ENCODE measurements at regions not wholly inside any gene's neighbourhood (a gene's known extent, or its start where the extent isn't known, plus 50 kb on each side); places are given as distances from the start of the nearest gene placed in this dataset.
"Not testable (repeated sequence)": the region's sequence is repeated elsewhere in the genome, so short reads cannot be mapped to it uniquely, and the experiment has no call there.

DNA sequence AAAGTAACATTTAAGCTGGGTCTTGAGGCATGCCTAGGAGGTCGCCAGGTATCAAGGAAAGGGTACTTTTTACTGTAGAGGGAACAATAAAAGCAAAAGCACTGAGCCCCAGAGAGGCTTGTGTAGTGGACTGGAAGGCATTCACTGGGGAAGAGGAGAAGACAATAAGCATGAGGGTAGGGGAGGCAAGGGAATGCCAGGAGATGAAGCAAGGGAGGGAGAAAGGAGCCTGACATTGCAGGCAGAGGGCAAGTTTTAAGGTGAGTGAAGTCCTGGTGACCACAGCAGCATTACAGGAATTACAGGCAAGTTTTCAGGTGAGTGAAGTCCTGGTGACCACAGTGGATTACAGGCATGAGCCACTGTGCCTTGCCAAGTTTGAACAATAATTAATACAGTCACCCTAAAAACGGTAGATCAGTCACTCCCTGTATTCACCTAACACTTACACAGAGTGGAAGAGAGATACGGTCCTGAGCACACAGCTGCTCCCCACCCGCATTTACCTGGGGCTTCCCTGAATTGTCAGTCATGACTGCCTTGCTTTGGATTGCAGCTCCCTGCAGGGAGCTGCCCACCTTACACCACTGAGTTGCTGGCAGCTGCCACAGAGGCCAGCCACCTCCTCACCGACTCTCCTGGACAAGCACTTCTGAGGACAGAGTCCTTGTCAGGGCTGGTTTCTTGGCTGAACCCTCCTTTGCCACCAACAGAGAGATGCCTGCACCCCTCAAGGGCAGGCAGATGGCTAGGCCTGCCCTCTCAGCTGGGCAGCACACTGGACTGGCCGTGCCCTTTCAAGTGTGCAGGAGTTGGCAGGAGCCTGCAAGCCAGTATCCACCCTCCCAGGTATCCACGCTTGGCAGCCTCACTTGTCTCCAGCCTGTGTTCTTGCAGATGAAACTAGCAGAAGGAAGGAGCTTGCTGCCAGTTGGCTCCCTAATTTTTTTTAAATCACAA, 59.0 kb upstream of the KCNK12 start:
- no peak overlapping the region for H3K4me2 ChIP-seq (ENCODE audit: low read depth, low read length, poor library complexity, severe bottlenecking)
- no peaks in the 10 kb centered on the region for H3K9me3 ChIP-seq (ENCODE audit: insufficient read depth, low read depth, low read length)
- H4K20me1 ChIP-seq (ENCODE audit: insufficient read depth, low read length, poor library complexity, severe bottlenecking): no peaks in the 10 kb centered on the region
- H3K27me3 ChIP-seq (ENCODE audit: insufficient read depth, low read length, poor library complexity, severe bottlenecking): no peaks in the 10 kb centered on the region
- no peak overlapping the region for H3K9ac ChIP-seq (ENCODE audit: low read depth, low read length, poor library complexity, severe bottlenecking)
- H2AFZ ChIP-seq (ENCODE audit: low read length): no peak overlapping the region
- peaks cover 8% of the 10 kb centered on the region for H3K4me1 ChIP-seq (ENCODE audit: insufficient read depth, low read length, poor library complexity, severe bottlenecking)
- no peaks in the 10 kb centered on the region for H3F3A ChIP-seq (ENCODE audit: low read depth)
- H3K4me3 ChIP-seq (ENCODE audit: low read length, poor library complexity, severe bottlenecking): no peak overlapping the region
- no peaks in the 10 kb centered on the region for H3K79me2 ChIP-seq (ENCODE audit: insufficient read depth, low read length)
- no peaks in the 10 kb centered on the region for H3K36me3 ChIP-seq (ENCODE audit: insufficient read depth, low read length)
- H3K9me2 ChIP-seq (replicated peaks; ENCODE audit: low read depth, low read length): no peaks in the 10 kb centered on the region
- TF ChIP-seq, protein P1, sequence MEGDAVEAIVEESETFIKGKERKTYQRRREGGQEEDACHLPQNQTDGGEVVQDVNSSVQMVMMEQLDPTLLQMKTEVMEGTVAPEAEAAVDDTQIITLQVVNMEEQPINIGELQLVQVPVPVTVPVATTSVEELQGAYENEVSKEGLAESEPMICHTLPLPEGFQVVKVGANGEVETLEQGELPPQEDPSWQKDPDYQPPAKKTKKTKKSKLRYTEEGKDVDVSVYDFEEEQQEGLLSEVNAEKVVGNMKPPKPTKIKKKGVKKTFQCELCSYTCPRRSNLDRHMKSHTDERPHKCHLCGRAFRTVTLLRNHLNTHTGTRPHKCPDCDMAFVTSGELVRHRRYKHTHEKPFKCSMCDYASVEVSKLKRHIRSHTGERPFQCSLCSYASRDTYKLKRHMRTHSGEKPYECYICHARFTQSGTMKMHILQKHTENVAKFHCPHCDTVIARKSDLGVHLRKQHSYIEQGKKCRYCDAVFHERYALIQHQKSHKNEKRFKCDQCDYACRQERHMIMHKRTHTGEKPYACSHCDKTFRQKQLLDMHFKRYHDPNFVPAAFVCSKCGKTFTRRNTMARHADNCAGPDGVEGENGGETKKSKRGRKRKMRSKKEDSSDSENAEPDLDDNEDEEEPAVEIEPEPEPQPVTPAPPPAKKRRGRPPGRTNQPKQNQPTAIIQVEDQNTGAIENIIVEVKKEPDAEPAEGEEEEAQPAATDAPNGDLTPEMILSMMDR (conservative IDR thresholded peaks at IDR 0.05; ENCODE audit: low read length): no peak
- TF ChIP-seq EZH2phosphoT487 (IDR thresholded peaks at IDR 0.05; ENCODE audit: borderline replicate concordance): no peak

DNA sequence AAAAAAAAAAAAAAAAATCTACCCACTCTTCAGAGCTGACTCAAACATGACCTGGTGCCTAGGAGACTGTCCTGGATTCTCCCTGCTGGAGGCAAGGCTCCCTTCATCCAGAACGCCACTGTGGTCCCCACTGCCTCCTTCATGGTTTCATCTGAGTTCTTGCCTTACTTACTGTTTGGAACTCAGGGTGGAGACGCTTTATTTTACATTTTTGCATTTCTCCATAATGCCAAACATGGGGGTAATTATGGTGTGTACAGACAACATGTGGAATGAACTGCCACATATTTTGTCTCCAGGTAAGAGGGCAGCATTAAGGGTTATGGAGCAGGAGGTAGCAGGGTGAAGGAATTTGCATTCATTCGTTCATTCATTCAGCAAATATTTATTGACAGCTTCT, 58.1 kb upstream of the KCNK12 start:
- H3K27me3 ChIP-seq (ENCODE audit: insufficient read depth, low read length, poor library complexity, severe bottlenecking): no peaks in the 10 kb centered on the region
- H3K9me2 ChIP-seq (replicated peaks; ENCODE audit: low read depth, low read length): no peaks in the 10 kb centered on the region
- no peaks in the 10 kb centered on the region for H3K36me3 ChIP-seq (ENCODE audit: insufficient read depth, low read length)
- no peaks in the 10 kb centered on the region for H3K79me2 ChIP-seq (ENCODE audit: insufficient read depth, low read length)
- no peak overlapping the region for H3K9ac ChIP-seq (ENCODE audit: low read depth, low read length, poor library complexity, severe bottlenecking)
- H3K4me2 ChIP-seq (ENCODE audit: low read depth, low read length, poor library complexity, severe bottlenecking): no peak overlapping the region
- TF ChIP-seq EZH2phosphoT487 (IDR thresholded peaks at IDR 0.05; ENCODE audit: borderline replicate concordance): no peak
- TF ChIP-seq, protein P1 (conservative IDR thresholded peaks at IDR 0.05; ENCODE audit: low read length): no peak
- no peaks in the 10 kb centered on the region for H3K9me3 ChIP-seq (ENCODE audit: insufficient read depth, low read depth, low read length)
- no peaks in the 10 kb centered on the region for H4K20me1 ChIP-seq (ENCODE audit: insufficient read depth, low read length, poor library complexity, severe bottlenecking)
- H3K4me3 ChIP-seq (ENCODE audit: low read length, poor library complexity, severe bottlenecking): no peak overlapping the region
- no peaks in the 10 kb centered on the region for H3F3A ChIP-seq (ENCODE audit: low read depth)
- no peak overlapping the region for H2AFZ ChIP-seq (ENCODE audit: low read length)
- peaks cover under 1% of the 10 kb centered on the region for H3K4me1 ChIP-seq (ENCODE audit: insufficient read depth, low read length, poor library complexity, severe bottlenecking)

DNA sequence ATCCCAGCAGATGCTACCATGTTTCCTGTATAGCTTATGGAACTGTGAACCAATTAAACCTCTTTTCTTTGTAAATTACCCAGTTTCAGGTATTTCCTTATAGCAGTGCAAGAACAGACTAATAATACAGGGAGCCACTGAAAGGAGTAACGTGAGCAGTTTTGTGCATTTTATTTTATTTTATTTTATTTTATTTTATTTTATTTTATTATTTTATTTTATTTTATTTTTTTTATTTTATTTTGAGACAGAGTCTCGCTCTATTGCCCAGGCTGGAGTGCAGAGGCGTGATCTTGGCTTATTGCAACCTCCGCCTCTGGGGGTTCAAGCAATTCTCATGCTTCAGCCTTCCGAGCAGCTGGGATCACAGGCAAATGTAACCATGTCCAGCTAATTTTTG, 55.9 kb upstream of the KCNK12 start:
- Histone ChIP-seq H3F3A (ENCODE audit: low read depth) (no peaks in the 10 kb centered on the region), H3K4me2 (ENCODE audit: low read depth, low read length, poor library complexity, severe bottlenecking) (no peak overlapping the region), H3K27me3 (ENCODE audit: insufficient read depth, low read length, poor library complexity, severe bottlenecking) (no peaks in the 10 kb centered on the region), H3K9me2 (replicated peaks; ENCODE audit: low read depth, low read length) (no peaks in the 10 kb centered on the region), H3K9ac (ENCODE audit: low read depth, low read length, poor library complexity, severe bottlenecking) (no peak overlapping the region), H3K79me2 (ENCODE audit: insufficient read depth, low read length) (no peaks in the 10 kb centered on the region), H3K4me1 (ENCODE audit: insufficient read depth, low read length, poor library complexity, severe bottlenecking) (no peaks in the 10 kb centered on the region), H3K9me3 (ENCODE audit: insufficient read depth, low read depth, low read length) (no peaks in the 10 kb centered on the region), H3K4me3 (ENCODE audit: low read length, poor library complexity, severe bottlenecking) (no peak overlapping the region), H3K36me3 (ENCODE audit: insufficient read depth, low read length) (no peaks in the 10 kb centered on the region), H4K20me1 (ENCODE audit: insufficient read depth, low read length, poor library complexity, severe bottlenecking) (no peaks in the 10 kb centered on the region), H2AFZ (ENCODE audit: low read length) (no peak overlapping the region)
- TF ChIP-seq EZH2phosphoT487 (IDR thresholded peaks at IDR 0.05; ENCODE audit: borderline replicate concordance): no peak
- TF ChIP-seq, protein P1 (conservative IDR thresholded peaks at IDR 0.05; ENCODE audit: low read length): no peak

DNA sequence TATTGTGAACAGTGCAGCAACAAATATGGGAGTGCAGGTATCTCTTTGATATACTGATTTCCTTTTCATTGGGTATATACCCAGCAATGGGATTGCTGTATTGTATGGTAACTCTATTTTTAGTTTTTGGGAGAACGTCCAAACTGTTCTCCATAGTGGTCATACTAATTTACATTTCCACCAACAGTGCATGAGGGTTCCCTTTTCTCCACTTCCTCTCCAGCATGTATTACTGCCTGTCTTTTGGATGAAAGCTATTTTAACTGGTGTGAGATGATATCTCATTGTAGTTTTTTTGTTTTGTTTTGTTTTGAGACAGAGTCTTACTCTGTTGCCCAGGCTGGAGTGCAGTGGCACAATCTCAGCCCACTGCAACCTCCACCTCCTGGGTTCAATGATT, 52.4 kb upstream of the KCNK12 start:
- not testable (repeated sequence) for H4K20me1 ChIP-seq (ENCODE audit: insufficient read depth, low read length, poor library complexity, severe bottlenecking); H3K9me2 ChIP-seq (replicated peaks; ENCODE audit: low read depth, low read length); H3F3A ChIP-seq (ENCODE audit: low read depth); H3K27me3 ChIP-seq (ENCODE audit: insufficient read depth, low read length, poor library complexity, severe bottlenecking); H3K4me1 ChIP-seq (ENCODE audit: insufficient read depth, low read length, poor library complexity, severe bottlenecking); H3K9me3 ChIP-seq (ENCODE audit: insufficient read depth, low read depth, low read length); H3K4me2 ChIP-seq (ENCODE audit: low read depth, low read length, poor library complexity, severe bottlenecking); H3K4me3 ChIP-seq (ENCODE audit: low read length, poor library complexity, severe bottlenecking); H3K9ac ChIP-seq (ENCODE audit: low read depth, low read length, poor library complexity, severe bottlenecking); H3K79me2 ChIP-seq (ENCODE audit: insufficient read depth, low read length); H3K36me3 ChIP-seq (ENCODE audit: insufficient read depth, low read length); H2AFZ ChIP-seq (ENCODE audit: low read length)

Measured in Loucy (cell line).